Lung (tissue), 11 donors: ENCODE measurements at regions not wholly inside any gene's neighbourhood (a gene's known extent, or its start where the extent isn't known, plus 50 kb on each side); places are given as distances from the start of the nearest gene placed in this dataset.

Experiments used
- ATAC-seq: fragments of 200-7000 bp; cut with Tn5 transposase; one replicate; pipeline ENCODE4 v1.9.1; 2020; ENCODE audit warnings: moderate number of reproducible peaks; ENCODE audit not compliant: insufficient read depth, low FRiP score
- DNase-seq, 3 donors: peaks; one replicate each; pipeline ENCODE4 v3.0.0-alpha.2; 2013 to 2017
- H3K27ac ChIP-seq, 2 donors: one replicate each; pipeline ENCODE4 v1.5.1; 2013; ENCODE audit warnings: mild to moderate bottlenecking in 2 of 2, moderate library complexity in 2 of 2, control low read depth in 1 of 2, inconsistent platforms in 1 of 2, low read depth in 1 of 2, low read length in 1 of 2
- H3K27me3 ChIP-seq, 3 donors: one replicate each; pipeline ENCODE4 v1.5.1; 2013; ENCODE audit warnings: low read length in 2 of 3; ENCODE audit not compliant: control insufficient read depth in 3 of 3, insufficient read depth in 3 of 3
- H3K36me3 ChIP-seq, 4 donors: one replicate each; pipeline ENCODE4 v1.5.1; 2013; ENCODE audit warnings: low read length in 4 of 4, mild to moderate bottlenecking in 1 of 4, moderate library complexity in 1 of 4; ENCODE audit not compliant: control insufficient read depth in 4 of 4, insufficient read depth in 4 of 4
- H3K4me1 ChIP-seq, 5 donors: one replicate each; pipeline ENCODE4 v1.5.1; 2013; ENCODE audit warnings: low read length in 5 of 5, mild to moderate bottlenecking in 2 of 5, moderate library complexity in 1 of 5; ENCODE audit not compliant: control insufficient read depth in 5 of 5, insufficient read depth in 5 of 5
- H3K4me3 ChIP-seq: one replicate; pipeline ENCODE4 v1.5.1; 2013; ENCODE audit warnings: mild to moderate bottlenecking, control low read depth, moderate library complexity
- H3K9ac ChIP-seq, 2 donors: one replicate each; pipeline ENCODE4 v1.5.1; 2013; ENCODE audit warnings: low read length in 2 of 2, control low read depth in 1 of 2; ENCODE audit not compliant: insufficient read depth in 1 of 2
- H3K9me3 ChIP-seq, 4 donors: one replicate each; pipeline ENCODE4 v1.5.1; 2013; ENCODE audit warnings: low read length in 3 of 4, mild to moderate bottlenecking in 1 of 4, moderate library complexity in 1 of 4; ENCODE audit not compliant: control insufficient read depth in 4 of 4, insufficient read depth in 3 of 4
- WGBS, 2 donors: extraction: QIAGEN DNeasy Blood & Tissue Kit; methylation state at CpG; one replicate each; pipeline ENCODE4 v1.1.7; 2013; 5-methylcytosine and 5-hydroxymethylcytosine counted together
- TF ChIP-seq, protein P1 (sequence below): IDR thresholded peaks from 2 replicates; pipeline ENCODE4 v1.5.1; 2012; ENCODE audit warnings: mild to moderate bottlenecking; ENCODE audit errors: control extremely low read depth, extremely low read depth
- donor health status: control.
- donor health status: control.
- donor health status: Bipolar disorder and iron deficiency.
- donor health status: healthy.
- donor health status: DM: yes; HTN: yes; CAD: no.

DNA sequence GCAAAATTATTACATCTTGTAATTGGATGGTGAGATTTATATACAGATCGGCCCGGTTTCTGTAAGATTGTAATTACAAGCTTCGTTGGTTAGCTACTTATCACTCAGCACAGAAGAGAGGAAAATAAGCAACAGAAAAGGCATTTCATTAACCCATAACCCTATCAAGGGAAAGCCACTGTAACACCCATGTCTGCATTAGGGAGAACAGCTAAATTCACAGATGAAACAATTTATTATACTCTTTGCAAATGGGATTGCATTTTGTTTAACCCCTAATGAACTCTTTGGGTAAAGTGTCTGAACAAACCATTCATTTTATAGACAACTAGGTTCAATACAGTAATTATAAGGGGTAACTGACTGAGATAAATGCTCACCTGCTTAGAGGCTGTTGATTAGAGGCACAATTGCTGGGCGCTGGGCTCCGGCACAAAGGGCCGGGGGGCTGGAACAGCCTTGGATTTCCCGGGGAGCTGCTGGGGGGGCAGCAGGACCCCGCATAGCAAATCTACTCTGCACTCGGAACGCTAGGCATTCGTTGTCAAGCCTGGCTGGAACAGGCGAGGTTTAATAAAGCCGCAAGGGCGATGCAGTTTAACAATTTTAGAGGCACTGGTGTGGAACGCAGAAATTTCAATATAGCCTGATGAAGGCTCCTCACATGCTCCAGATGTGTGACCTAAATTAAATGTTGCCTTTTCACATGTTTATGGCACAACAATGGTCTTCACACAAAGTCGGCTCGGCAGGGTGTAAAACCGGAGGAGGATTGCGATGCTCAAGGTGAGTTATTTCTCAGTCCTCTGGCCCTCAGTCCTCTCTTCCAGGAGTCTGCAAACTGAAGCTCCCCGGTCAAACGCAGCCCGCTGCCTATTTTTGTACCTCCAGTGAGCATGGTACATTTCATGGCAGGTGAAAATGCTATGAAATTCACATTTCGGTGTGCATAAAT, 134.0 kb upstream of the IRX6 start:
- DNase-seq = no peak
- Histone ChIP-seq H3K9me3 (peaks cover 0 to 9% (median 2%) of the 10 kb centered on the region in 4 donors), H3K27me3 (peaks cover 0 to 11% (median 10%) of the 10 kb centered on the region in 3 donors), H3K4me3 (no peak overlapping the region), H3K9ac (no peak overlapping the region), H3K27ac (no peak overlapping the region), H3K4me1 (no peaks in the 10 kb centered on the region), H3K36me3 (no peaks in the 10 kb centered on the region)
- 51 to 59% methylated on average over 23 of the region's 23 CpGs for WGBS, 2 donors
- TF ChIP-seq, protein P1, sequence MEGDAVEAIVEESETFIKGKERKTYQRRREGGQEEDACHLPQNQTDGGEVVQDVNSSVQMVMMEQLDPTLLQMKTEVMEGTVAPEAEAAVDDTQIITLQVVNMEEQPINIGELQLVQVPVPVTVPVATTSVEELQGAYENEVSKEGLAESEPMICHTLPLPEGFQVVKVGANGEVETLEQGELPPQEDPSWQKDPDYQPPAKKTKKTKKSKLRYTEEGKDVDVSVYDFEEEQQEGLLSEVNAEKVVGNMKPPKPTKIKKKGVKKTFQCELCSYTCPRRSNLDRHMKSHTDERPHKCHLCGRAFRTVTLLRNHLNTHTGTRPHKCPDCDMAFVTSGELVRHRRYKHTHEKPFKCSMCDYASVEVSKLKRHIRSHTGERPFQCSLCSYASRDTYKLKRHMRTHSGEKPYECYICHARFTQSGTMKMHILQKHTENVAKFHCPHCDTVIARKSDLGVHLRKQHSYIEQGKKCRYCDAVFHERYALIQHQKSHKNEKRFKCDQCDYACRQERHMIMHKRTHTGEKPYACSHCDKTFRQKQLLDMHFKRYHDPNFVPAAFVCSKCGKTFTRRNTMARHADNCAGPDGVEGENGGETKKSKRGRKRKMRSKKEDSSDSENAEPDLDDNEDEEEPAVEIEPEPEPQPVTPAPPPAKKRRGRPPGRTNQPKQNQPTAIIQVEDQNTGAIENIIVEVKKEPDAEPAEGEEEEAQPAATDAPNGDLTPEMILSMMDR = no peak
- no peak for ATAC-seq

DNA sequence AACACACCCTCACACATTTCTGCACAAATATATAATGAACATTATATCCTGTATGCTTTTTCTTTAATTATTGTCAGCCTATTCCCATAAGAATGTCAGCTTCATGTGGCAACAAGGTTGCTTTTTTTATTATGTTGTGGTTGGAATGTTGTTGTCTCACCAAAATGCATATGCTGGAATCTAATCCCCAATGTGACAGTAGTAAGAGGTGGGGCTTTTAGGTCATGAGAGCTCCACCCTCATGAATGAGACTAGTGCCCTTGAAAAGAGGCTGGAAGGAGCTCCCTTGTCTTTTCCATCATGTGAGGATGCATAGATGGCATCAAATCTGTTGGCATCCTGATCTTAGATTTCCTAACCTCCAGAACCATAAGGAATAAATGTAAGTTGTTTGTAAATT, 131.3 kb upstream of the IRX6 start:
- ATAC-seq (no peak), DNase-seq (no peak)
- peaks cover 0 to 11% (median 10%) of the 10 kb centered on the region in 3 donors for H3K27me3 ChIP-seq
- no peaks in the 10 kb centered on the region for H3K4me1 ChIP-seq
- no peak overlapping the region for H3K27ac ChIP-seq
- H3K4me3 ChIP-seq = no peak overlapping the region
- H3K9ac ChIP-seq = no peak overlapping the region
- TF ChIP-seq, protein P1 = no peak
- H3K36me3 ChIP-seq = no peaks in the 10 kb centered on the region
- peaks cover 0 to 9% (median 2%) of the 10 kb centered on the region in 4 donors for H3K9me3 ChIP-seq

DNA sequence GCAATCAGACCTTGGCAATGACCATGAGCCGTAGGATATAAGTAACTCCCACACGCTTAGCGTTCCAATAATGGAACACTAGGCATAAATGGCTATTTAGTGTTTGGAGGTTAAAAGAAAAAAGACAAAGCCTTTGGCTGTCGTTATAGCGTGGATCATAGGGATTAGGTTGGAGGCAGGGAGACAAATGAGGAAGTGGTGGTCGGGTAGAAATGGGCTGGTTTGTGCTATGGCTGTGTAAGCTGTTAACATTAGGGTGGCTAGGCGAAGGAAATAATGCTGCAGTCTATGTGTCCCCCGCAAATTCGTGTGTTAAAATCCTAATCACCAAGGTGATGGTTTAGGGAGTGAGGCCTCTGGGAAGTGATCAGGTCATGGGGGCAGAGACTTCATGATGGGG, 120.4 kb upstream of the IRX6 start:
- ATAC-seq (no peak), DNase-seq (no peak)
- 69 to 80% methylated on average over 9 of the region's 9 CpGs for WGBS, 2 donors
- Histone ChIP-seq H3K36me3 (no peaks in the 10 kb centered on the region), H3K9ac (no peak overlapping the region), H3K27ac (no peak overlapping the region), H3K27me3 (peaks cover 0 to 4% (median 3%) of the 10 kb centered on the region in 3 donors), H3K4me1 (no peaks in the 10 kb centered on the region), H3K4me3 (no peak overlapping the region), H3K9me3 (no peaks in the 10 kb centered on the region)
- TF ChIP-seq, protein P1 = no peak
